K562 (cell line): ENCODE measurements at regions not wholly inside any gene's neighbourhood (a gene's known extent, or its start where the extent isn't known, plus 50 kb on each side); places are given as distances from the start of the nearest gene placed in this dataset.

ENCODE experiments used
- ATAC-seq: fragments of 200-7000 bp; cut with Tn5 transposase; 3 replicates; pipeline ENCODE4 v1.9.1; 2020; ENCODE audit warnings: moderate library complexity
- BruUV-seq: library from RNA; stranded (reverse); fragments of 400-500 nt; replicated peaks from 2 replicates; lab custom pipeline; 2021; lab: Mats Ljungman, UMichigan
- CTCF ChIA-PET: fragments of 300-600 bp; formaldehyde crosslinking; extraction: SDS; loops from one replicate; lab custom pipeline; 2021; ENCODE audit warnings: low intra/inter-chr PET ratio; lab: Yijun Ruan, JAX
- POLR2A ChIA-PET: fragments of 300-600, 350-650 bp; sonication (Branson Sonifier 250); formaldehyde crosslinking; extraction: SDS; loops from one replicate; lab custom pipeline; 2021; ENCODE audit warnings: antibody characterized with exemption, inconsistent platforms; lab: Yijun Ruan, JAX
- DNase-seq, 4 experiments: peaks; one replicate each; pipeline versions ENCODE4 v3.0.0 to v3.0.0-alpha.2; 2011 to 2018; ENCODE audit warnings: low spot score in 3 of 4, mixed read lengths in 3 of 4; ENCODE audit errors: extremely low read depth in 1 of 4
- FAIRE-seq: peaks from 2 replicates; lab custom pipeline; 2011; peaks lifted over from hg19 to GRCh38; lab: Jason Lieb, UNC
- H2AFZ ChIP-seq: 2 replicates; pipeline ENCODE4 v1.6.0; 2011; ENCODE audit warnings: low read depth, low read length, control low read depth, inconsistent platforms
- H3K27ac ChIP-seq: fragments of 200-600 bp; 3 replicates; pipeline ENCODE4 v1.8.0; 2011; ENCODE audit warnings: low read depth, mild to moderate bottlenecking, control low read depth, inconsistent platforms, low read length, moderate library complexity, mixed read lengths; ENCODE audit errors: extremely low read depth
- H3K27me3 ChIP-seq, 2 experiments: fragments of 300-600 bp in 1 of 2; 2 replicates in 1 of 2; 3 replicates in 1 of 2; pipeline versions ENCODE4 v1.6.0 to v1.8.0; 2011; ENCODE audit warnings: inconsistent platforms in 2 of 2, low read length in 2 of 2, mild to moderate bottlenecking in 1 of 2, mixed read lengths in 1 of 2, moderate library complexity in 1 of 2; ENCODE audit not compliant: control insufficient read depth in 2 of 2, insufficient read depth in 2 of 2
- H3K36me3 ChIP-seq: fragments of 300-600 bp; 3 replicates; pipeline ENCODE4 v1.8.0; 2011; ENCODE audit warnings: mild to moderate bottlenecking, low read length, inconsistent platforms; ENCODE audit not compliant: control insufficient read depth, insufficient read depth
- H3K4me1 ChIP-seq, 2 experiments: fragments of 200-600 bp in 1 of 2; replicated peaks in 1 of 2; 2 replicates in 1 of 2; 3 replicates in 1 of 2; pipeline versions ENCODE4 v1.5.1 to v1.8.0; 2011; ENCODE audit warnings: inconsistent platforms in 2 of 2, low read length in 2 of 2, mild to moderate bottlenecking in 1 of 2, mixed read lengths in 1 of 2, moderate library complexity in 1 of 2; ENCODE audit not compliant: control insufficient read depth in 2 of 2, insufficient read depth in 2 of 2
- H3K4me2 ChIP-seq: 2 replicates; pipeline ENCODE4 v1.6.1; 2011; ENCODE audit warnings: low read length, control low read depth, inconsistent platforms, mixed read lengths; ENCODE audit not compliant: insufficient read depth
- H3K4me3 ChIP-seq: fragments of 200-600 bp; sonication (generic), shearing (Covaris generic); 2 replicates; pipeline ENCODE4 v1.5.1; 2016; ENCODE audit warnings: control low read depth, inconsistent platforms
- H3K79me2 ChIP-seq: fragments of 200-600 bp; 3 replicates; pipeline ENCODE4 v1.8.0; 2011; ENCODE audit warnings: low read length, inconsistent platforms; ENCODE audit not compliant: control insufficient read depth, insufficient read depth
- H3K9ac ChIP-seq, 2 experiments: 2 replicates each; pipeline versions ENCODE4 v1.6.0 to v1.6.1; 2011; ENCODE audit warnings: low read depth in 2 of 2, low read length in 2 of 2, control low read depth in 1 of 2, inconsistent platforms in 1 of 2, mild to moderate bottlenecking in 1 of 2, mixed read lengths in 1 of 2; ENCODE audit not compliant: insufficient read depth in 1 of 2
- H3K9me1 ChIP-seq: one replicate; pipeline ENCODE4 v1.6.0; 2011; ENCODE audit warnings: inconsistent platforms, mild to moderate bottlenecking, low read length, moderate library complexity; ENCODE audit not compliant: control insufficient read depth, insufficient read depth
- H3K9me3 ChIP-seq: replicated peaks from 2 replicates; pipeline ENCODE4 v1.5.1; 2011; ENCODE audit warnings: low read depth, low read length, inconsistent platforms; ENCODE audit not compliant: control insufficient read depth, insufficient read depth
- H4K20me1 ChIP-seq: replicated peaks from 2 replicates; pipeline ENCODE4 v1.6.1; 2011; ENCODE audit warnings: low read length, inconsistent platforms, mixed read lengths; ENCODE audit not compliant: control insufficient read depth, insufficient read depth
- BACH1 ChIP-seq: fragments of 200-800 bp; sonication (Bioruptor generic); IDR thresholded peaks from 2 replicates; pipeline ENCODE4 v1.6.1; 2016; ENCODE audit warnings: missing genetic modification characterization, missing compliant biosample characterization
- CTBP1 ChIP-seq: fragments of 450-650 bp; IDR thresholded peaks from 2 replicates; pipeline ENCODE4 v1.6.1; 2016; ENCODE audit warnings: borderline replicate concordance
- DMBX1 ChIP-seq: fragments of 250-450 bp; sonication (Bioruptor Pico); IDR thresholded peaks from 2 replicates; pipeline ENCODE4 v1.8.0; 2022; ENCODE audit warnings: inconsistent platforms, mild to moderate bottlenecking, moderate library complexity, borderline replicate concordance
- NCOA6 ChIP-seq: fragments of 450-650 bp; IDR thresholded peaks from 2 replicates; pipeline ENCODE4 v1.6.1; 2017; ENCODE audit warnings: mild to moderate bottlenecking
- SNRNP70 ChIP-seq: fragments of 200-400 bp; formaldehyde crosslinking; optimal IDR thresholded peaks from 2 replicates; pipeline ENCODE3; 2017; ENCODE audit warnings: low read depth, low read length
- ZC3H4 ChIP-seq: sonication (generic); formaldehyde crosslinking; IDR thresholded peaks from 2 replicates; pipeline ENCODE4 v1.9.0; 2021; ENCODE audit warnings: missing genetic modification reagents, borderline replicate concordance
- ZKSCAN8 ChIP-seq: fragments of 200-800 bp; sonication (Bioruptor generic); IDR thresholded peaks from 2 replicates; pipeline ENCODE4 v1.6.1; 2016; ENCODE audit warnings: missing genetic modification characterization, missing compliant biosample characterization
- ZNF12 ChIP-seq: sonication (generic); formaldehyde crosslinking; IDR thresholded peaks from 2 replicates; pipeline ENCODE4 v1.4.0; 2020; ENCODE audit warnings: mild to moderate bottlenecking, missing genetic modification reagents
- ZNF174 ChIP-seq: fragments of 250-450 bp; sonication (Bioruptor Pico); IDR thresholded peaks from 2 replicates; pipeline ENCODE4 v1.4.0; 2020; ENCODE audit warnings: mild to moderate bottlenecking
- WGBS: fragments of 100-300 bp; shearing (Covaris generic); methylation state at CpG from one replicate; pipeline ENCODE4 v1.1.6; 2016; ENCODE audit warnings: low coverage, mixed read lengths; ENCODE audit not compliant: insufficient coverage; ENCODE audit errors: missing lambda C conversion rate; 5-methylcytosine and 5-hydroxymethylcytosine counted together
- in situ Hi-C: fragments of 300-500 bp; cut with MboI; formaldehyde crosslinking; loops from 4 replicates; pipeline ENCODE4 v1.15.0; 2018; ENCODE audit warnings: inconsistent platforms, mixed read lengths
- intact Hi-C: fragments of 100-400 bp; cut with micrococcal nuclease; formaldehyde crosslinking; loops from 2 replicates; pipeline ENCODE4 v1.14.2; 2022
- TF ChIP-seq, protein P1 (sequence below): fragments of 200-400 bp; formaldehyde crosslinking; IDR thresholded peaks from 2 replicates; pipeline ENCODE4 v1.6.1; 2017; ENCODE audit warnings: mild to moderate bottlenecking, low read depth, low read length, moderate library complexity
- TF ChIP-seq, protein P2 (sequence below), 2 experiments: fragments of 150-350 bp in 1 of 2; IDR thresholded peaks; 2 replicates each; pipeline ENCODE4 v1.6.1; 2012 to 2016; ENCODE audit warnings: low read depth in 2 of 2, low read length in 2 of 2, mild to moderate bottlenecking in 1 of 2, moderate library complexity in 1 of 2

DNA sequence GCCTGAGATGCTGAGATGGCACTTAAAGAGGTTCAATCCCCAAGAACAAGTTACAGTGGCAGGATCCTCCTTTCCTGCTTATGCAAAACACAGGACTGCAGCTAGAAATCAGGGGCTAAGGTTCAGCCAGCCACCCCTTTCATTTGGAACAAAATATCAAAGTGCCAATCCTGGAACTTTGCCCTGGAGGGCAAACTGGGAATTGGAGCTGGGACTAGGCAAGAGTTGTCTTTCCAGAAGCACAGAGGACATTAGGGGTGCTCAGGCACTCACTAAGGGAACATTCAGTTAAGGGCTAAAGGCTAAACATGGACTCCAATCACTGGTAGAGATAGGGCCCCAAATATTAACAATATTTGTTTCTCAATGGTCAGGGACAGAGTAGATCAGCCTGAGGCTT lies 237.2 kb downstream of the EMP1 start:
- Histone ChIP-seq H3K9me1 (no peaks in the 10 kb centered on the region), H3K36me3 (no peaks in the 10 kb centered on the region), H3K4me3 (no peak overlapping the region), H2AFZ (no peak overlapping the region), H3K79me2 (no peaks in the 10 kb centered on the region), H3K27me3 (no peaks in the 10 kb centered on the region), H3K4me2 (no peak overlapping the region), H4K20me1 (0 out of 2 replicates have a peak, but pooled peaks cover 3% of the 10 kb centered on the region), H3K9me3 (no peaks in the 10 kb centered on the region), H3K4me1 (peaks cover 0 to 4% of the 10 kb centered on the region in 2 experiments; a peak in 2 of 5 replicates), H3K9ac (no peak overlapping the region), H3K27ac (no peak overlapping the region)
- CTCF ChIA-PET, result no interaction called here
- intact Hi-C loops, result no loop called here
- BruUV-seq, result no TSS peak
- no peak for DNase-seq
- FAIRE-seq, result no peak
- TF ChIP-seq BACH1 (no peak), ZNF12 (CRISPR knock-in tag) (no peak), DMBX1 (CRISPR knock-in tag) (no peak), ZNF174 (CRISPR knock-in tag) (no peak), SNRNP70 (no peak), ZKSCAN8 (CRISPR knock-in tag) (no peak), NCOA6 (no peak)
- in situ Hi-C loops, result no loop called here
- no peak for ATAC-seq
- POLR2A ChIA-PET, result no interaction called here

DNA sequence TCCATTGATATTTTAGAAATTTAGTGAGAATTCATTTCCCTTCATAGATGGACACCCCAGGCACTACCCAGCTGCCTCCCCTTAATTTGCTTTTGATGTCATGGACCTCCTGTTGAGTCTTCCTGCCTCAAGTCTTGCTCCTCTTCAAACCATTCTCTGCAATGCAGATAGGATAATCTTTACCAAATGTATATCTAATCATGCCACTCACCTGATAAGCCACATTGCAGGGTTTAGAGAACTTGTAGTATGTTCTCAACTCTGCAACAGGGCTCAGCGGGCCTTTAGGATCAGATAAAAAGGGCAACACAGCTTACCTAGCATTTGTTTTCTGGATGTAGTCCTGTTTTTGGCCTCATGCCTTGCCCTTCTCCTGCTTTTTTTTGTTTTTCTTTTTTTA lies 234.5 kb downstream of the EMP1 start:
- 0% methylated on average over 1 of the region's 1 CpG for WGBS
- Histone ChIP-seq H3K4me3 (no peak overlapping the region), H3K9me1 (no peaks in the 10 kb centered on the region), H4K20me1 (no peaks in the 10 kb centered on the region), H3K9me3 (no peaks in the 10 kb centered on the region), H3K4me1 (no peaks in the 10 kb centered on the region), H3K79me2 (no peaks in the 10 kb centered on the region), H3K27ac (no peak overlapping the region), H3K9ac (no peak overlapping the region), H2AFZ (no peak overlapping the region), H3K4me2 (no peak overlapping the region), H3K27me3 (no peaks in the 10 kb centered on the region), H3K36me3 (no peaks in the 10 kb centered on the region)
- no peak for FAIRE-seq
- in situ Hi-C loops (no loop called here), intact Hi-C loops (no loop called here)
- no peak for ATAC-seq
- ChIA-PET POLR2A (no interaction called here), CTCF (no interaction called here)
- BruUV-seq, result no TSS peak
- DNase-seq, result no peak
- TF ChIP-seq ZC3H4 (CRISPR knock-in tag) (no peak), CTBP1 (no peak)
- TF ChIP-seq, protein P1, sequence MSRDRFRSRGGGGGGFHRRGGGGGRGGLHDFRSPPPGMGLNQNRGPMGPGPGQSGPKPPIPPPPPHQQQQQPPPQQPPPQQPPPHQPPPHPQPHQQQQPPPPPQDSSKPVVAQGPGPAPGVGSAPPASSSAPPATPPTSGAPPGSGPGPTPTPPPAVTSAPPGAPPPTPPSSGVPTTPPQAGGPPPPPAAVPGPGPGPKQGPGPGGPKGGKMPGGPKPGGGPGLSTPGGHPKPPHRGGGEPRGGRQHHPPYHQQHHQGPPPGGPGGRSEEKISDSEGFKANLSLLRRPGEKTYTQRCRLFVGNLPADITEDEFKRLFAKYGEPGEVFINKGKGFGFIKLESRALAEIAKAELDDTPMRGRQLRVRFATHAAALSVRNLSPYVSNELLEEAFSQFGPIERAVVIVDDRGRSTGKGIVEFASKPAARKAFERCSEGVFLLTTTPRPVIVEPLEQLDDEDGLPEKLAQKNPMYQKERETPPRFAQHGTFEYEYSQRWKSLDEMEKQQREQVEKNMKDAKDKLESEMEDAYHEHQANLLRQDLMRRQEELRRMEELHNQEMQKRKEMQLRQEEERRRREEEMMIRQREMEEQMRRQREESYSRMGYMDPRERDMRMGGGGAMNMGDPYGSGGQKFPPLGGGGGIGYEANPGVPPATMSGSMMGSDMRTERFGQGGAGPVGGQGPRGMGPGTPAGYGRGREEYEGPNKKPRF, result no peak
- TF ChIP-seq, protein P2, sequence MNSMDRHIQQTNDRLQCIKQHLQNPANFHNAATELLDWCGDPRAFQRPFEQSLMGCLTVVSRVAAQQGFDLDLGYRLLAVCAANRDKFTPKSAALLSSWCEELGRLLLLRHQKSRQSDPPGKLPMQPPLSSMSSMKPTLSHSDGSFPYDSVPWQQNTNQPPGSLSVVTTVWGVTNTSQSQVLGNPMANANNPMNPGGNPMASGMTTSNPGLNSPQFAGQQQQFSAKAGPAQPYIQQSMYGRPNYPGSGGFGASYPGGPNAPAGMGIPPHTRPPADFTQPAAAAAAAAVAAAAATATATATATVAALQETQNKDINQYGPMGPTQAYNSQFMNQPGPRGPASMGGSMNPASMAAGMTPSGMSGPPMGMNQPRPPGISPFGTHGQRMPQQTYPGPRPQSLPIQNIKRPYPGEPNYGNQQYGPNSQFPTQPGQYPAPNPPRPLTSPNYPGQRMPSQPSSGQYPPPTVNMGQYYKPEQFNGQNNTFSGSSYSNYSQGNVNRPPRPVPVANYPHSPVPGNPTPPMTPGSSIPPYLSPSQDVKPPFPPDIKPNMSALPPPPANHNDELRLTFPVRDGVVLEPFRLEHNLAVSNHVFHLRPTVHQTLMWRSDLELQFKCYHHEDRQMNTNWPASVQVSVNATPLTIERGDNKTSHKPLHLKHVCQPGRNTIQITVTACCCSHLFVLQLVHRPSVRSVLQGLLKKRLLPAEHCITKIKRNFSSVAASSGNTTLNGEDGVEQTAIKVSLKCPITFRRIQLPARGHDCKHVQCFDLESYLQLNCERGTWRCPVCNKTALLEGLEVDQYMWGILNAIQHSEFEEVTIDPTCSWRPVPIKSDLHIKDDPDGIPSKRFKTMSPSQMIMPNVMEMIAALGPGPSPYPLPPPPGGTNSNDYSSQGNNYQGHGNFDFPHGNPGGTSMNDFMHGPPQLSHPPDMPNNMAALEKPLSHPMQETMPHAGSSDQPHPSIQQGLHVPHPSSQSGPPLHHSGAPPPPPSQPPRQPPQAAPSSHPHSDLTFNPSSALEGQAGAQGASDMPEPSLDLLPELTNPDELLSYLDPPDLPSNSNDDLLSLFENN (IDR thresholded peaks at IDR 0.05; ENCODE audit: low read depth in 2 of 2, low read length in 2 of 2), result no peak
